ENCODE measurements at regions not wholly inside any gene's neighbourhood (a gene's known extent, or its start where the extent isn't known, plus 50 kb on each side); places are given as distances from the start of the nearest gene placed in this dataset.
"Not testable (repeated sequence)": the region's sequence is repeated elsewhere in the genome, so short reads cannot be mapped to it uniquely, and the experiment has no call there.

- H3K4me1 ChIP-seq = no peaks in the 10 kb centered on the region
- H3K27ac ChIP-seq = no peak overlapping the region
- DNase-seq = no peak
- intact Hi-C loops (cut with DNase I) = loop anchor here (10.0 kb wide), 1 partner anchor 246 kb away; no protein-coding TSS in a partner anchor
- no peaks in the 10 kb centered on the region for H3K27me3 ChIP-seq (ENCODE audit: low read depth)
- peak; percentile 78 for TF ChIP-seq CTCF (IDR thresholded peaks at IDR 0.05)
- no peak overlapping the region for H3K4me3 ChIP-seq
- ATAC-seq = peak; percentile 88 to 92
- no peaks in the 10 kb centered on the region for H3K9me3 ChIP-seq
- H3K36me3 ChIP-seq = no peaks in the 10 kb centered on the region
Observed at GRCh38 chr21:17679002-17679600, 66.4 kb upstream of the BTG3 start.

- H3K36me3 ChIP-seq; H3K27ac ChIP-seq; H3K9me3 ChIP-seq; H3K27me3 ChIP-seq (ENCODE audit: low read depth); ATAC-seq; DNase-seq; H3K4me1 ChIP-seq; H3K4me3 ChIP-seq: not testable (repeated sequence)
- intact Hi-C loops (cut with DNase I) = loop anchor here (10.0 kb wide), 1 partner anchor 248 kb away; no protein-coding TSS in a partner anchor
Observed at GRCh38 chr21:17676930-17677329, 64.2 kb upstream of the BTG3 start.

GRCh38 chr21:17674106-17674505 is 61.4 kb upstream of the BTG3 start:
- no peak for ATAC-seq
- Histone ChIP-seq H3K9me3 (no peaks in the 10 kb centered on the region), H3K27ac (no peak overlapping the region), H3K4me1 (no peaks in the 10 kb centered on the region), H3K27me3 (ENCODE audit: low read depth) (no peaks in the 10 kb centered on the region), H3K4me3 (no peak overlapping the region), H3K36me3 (no peaks in the 10 kb centered on the region)
- no peak for TF ChIP-seq CTCF (IDR thresholded peaks at IDR 0.05)
- intact Hi-C loops (cut with DNase I) = loop anchor here (10.0 kb wide), 1 partner anchor 251 kb away; no protein-coding TSS in a partner anchor
- DNase-seq = no peak

GRCh38 chr21:17673261-17674020 is 60.7 kb upstream of the BTG3 start:
- no peaks in the 10 kb centered on the region for H3K27me3 ChIP-seq (ENCODE audit: low read depth)
- TF ChIP-seq CTCF (IDR thresholded peaks at IDR 0.05) = no peak
- H3K4me1 ChIP-seq = no peaks in the 10 kb centered on the region
- DNase-seq (no peak), ATAC-seq (no peak)
- no peak overlapping the region for H3K27ac ChIP-seq
- H3K4me3 ChIP-seq = no peak overlapping the region
- H3K36me3 ChIP-seq = no peaks in the 10 kb centered on the region
- intact Hi-C loops (cut with DNase I) = loop anchor here (10.0 kb wide), 1 partner anchor 251 kb away; no protein-coding TSS in a partner anchor
- H3K9me3 ChIP-seq = no peaks in the 10 kb centered on the region

DNA sequence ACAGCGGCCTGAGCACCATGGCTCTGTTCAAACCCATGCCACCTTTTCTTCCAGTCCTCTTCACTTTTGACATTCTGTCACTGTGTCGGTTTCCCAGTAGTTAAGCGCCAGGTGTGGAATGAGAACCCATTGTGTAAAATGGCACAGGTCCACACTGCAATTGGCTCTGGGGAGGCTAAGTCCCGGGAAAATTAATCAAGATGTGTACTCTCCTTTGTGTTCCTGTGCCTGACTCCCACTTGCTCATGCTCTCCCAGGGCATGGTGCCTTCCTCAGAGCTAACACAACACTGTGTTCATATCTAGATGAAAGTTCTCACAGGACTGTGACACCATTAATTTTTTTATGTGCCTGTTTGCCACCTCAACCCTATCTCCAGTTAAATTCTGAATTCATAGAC is 59.0 kb upstream of the BTG3 start:
- TF ChIP-seq CTCF (IDR thresholded peaks at IDR 0.05) = no peak
- Histone ChIP-seq H3K4me1 (no peaks in the 10 kb centered on the region), H3K4me3 (no peak overlapping the region), H3K36me3 (no peaks in the 10 kb centered on the region), H3K9me3 (no peaks in the 10 kb centered on the region), H3K27me3 (ENCODE audit: low read depth) (no peaks in the 10 kb centered on the region), H3K27ac (no peak overlapping the region)
- no peak for ATAC-seq
- DNase-seq = no peak
- intact Hi-C loops (cut with DNase I) = loop anchor here (10.0 kb wide), 1 partner anchor 253 kb away; no protein-coding TSS in a partner anchor
